Psoas muscle (tissue), 7 donors: ENCODE measurements at regions not wholly inside any gene's neighbourhood (a gene's known extent, or its start where the extent isn't known, plus 50 kb on each side); places are given as distances from the start of the nearest gene placed in this dataset.

Experiments used
- ATAC-seq, 4 donors: fragments of 200-7000 bp; cut with Tn5 transposase; one replicate each; pipeline ENCODE4 v1.9.1; 2020; ENCODE audit warnings: moderate library complexity in 3 of 4, mild to moderate bottlenecking in 2 of 4
- DNase-seq, 2 donors: peaks; one replicate each; pipeline ENCODE4 v3.0.0-alpha.2; 2020
- H3K27ac ChIP-seq: fragments of 200-600 bp; one replicate; pipeline ENCODE4 v1.8.0; 2022
- H3K27me3 ChIP-seq, 3 donors: fragments of 200-600 bp in 1 of 3; one replicate each; pipeline versions ENCODE4 v1.6.1 to v1.8.0; 2013 to 2022; ENCODE audit warnings: low read length in 2 of 3, mild to moderate bottlenecking in 2 of 3, moderate library complexity in 1 of 3; ENCODE audit not compliant: insufficient read depth in 3 of 3
- H3K36me3 ChIP-seq, 2 donors: fragments of 200-600 bp in 1 of 2; one replicate each; pipeline versions ENCODE4 v1.6.1 to v1.8.0; 2013 to 2022; ENCODE audit warnings: low read depth in 1 of 2, mild to moderate bottlenecking in 1 of 2, moderate library complexity in 1 of 2; ENCODE audit not compliant: insufficient read depth in 1 of 2
- H3K4me1 ChIP-seq: fragments of 200-600 bp; one replicate; pipeline ENCODE4 v1.8.0; 2022
- H3K4me3 ChIP-seq: fragments of 200-600 bp; one replicate; pipeline ENCODE4 v1.8.0; 2022; ENCODE audit warnings: mild to moderate bottlenecking
- H3K9me3 ChIP-seq: fragments of 200-600 bp; one replicate; pipeline ENCODE4 v1.8.0; 2022
- WGBS, 3 donors: extraction: QIAGEN DNeasy Blood & Tissue Kit; methylation state at CpG; one replicate each; pipeline versions ENCODE4 v1.1.6 to v1.1.7; 2013; 5-methylcytosine and 5-hydroxymethylcytosine counted together
- intact Hi-C, 2 donors: fragments of 100-400 bp; cut with DNase I; formaldehyde crosslinking; loops; one replicate each; pipeline versions ENCODE4 v1.11.0 to v1.14.2; 2022
- TF ChIP-seq, protein P1 (sequence below): fragments of 200-600 bp; IDR thresholded peaks from one replicate; pipeline ENCODE4 v1.8.0; 2022; ENCODE audit warnings: antibody characterized with exemption
- donor health status: healthy with polysubstance abuse.
- donor health status: DM: no; HTN: no; CAD: no; lungs with moderate emphysema.
- donor health status: Bipolar disorder and iron deficiency.
- donor health status: healthy.
- donor health status: DM: yes; HTN: yes; CAD: no.
- donor health status: DM: no; HTN: no; CAD: no.
- donor health status: DM: yes; HTN: yes; CAD: no.

DNA sequence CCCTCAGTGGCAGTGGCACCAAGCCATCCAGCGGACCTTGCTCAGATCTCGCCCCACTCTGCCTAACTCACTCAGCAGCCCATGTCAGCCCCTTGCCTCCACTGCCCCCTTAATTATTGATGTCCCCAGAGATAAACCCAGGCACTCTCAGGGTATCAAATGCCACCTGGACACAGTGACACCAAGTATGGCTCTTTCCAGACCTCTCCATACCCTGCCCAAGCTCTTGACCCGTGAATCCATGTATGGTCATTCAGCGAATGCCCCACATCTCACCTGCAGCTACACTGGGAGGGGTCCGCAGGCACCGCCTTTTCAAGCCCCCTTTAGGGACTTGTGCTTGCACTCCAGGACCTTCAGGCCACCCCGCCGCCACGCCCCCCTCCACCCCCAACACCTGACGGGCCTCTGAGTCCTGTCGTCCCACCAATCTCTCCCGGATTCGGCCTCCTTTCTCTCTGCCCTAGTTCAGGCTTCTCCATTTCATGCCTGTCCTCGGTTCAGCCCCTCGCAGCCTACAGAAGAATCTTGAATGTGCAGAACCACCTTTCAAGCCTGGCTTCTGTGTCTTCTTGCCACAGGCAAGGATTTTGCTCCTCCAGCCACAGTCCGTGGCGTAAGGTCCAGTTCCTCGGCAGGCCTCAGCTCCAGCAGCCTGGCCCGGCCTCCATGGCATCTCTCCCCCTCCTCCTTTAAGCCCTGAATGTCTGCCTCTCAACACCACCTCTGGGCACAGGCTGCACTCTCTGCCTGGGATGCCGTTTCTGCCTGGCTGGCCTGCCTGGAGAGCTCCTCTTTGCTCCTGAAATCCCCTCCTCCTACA lies 54.1 kb upstream of the ODC1 start:
- H3K27me3 ChIP-seq: peaks cover 0 to 15% (median 0%) of the 10 kb centered on the region in 3 donors
- intact Hi-C loops: no loop called here
- ATAC-seq: no peak

DNA sequence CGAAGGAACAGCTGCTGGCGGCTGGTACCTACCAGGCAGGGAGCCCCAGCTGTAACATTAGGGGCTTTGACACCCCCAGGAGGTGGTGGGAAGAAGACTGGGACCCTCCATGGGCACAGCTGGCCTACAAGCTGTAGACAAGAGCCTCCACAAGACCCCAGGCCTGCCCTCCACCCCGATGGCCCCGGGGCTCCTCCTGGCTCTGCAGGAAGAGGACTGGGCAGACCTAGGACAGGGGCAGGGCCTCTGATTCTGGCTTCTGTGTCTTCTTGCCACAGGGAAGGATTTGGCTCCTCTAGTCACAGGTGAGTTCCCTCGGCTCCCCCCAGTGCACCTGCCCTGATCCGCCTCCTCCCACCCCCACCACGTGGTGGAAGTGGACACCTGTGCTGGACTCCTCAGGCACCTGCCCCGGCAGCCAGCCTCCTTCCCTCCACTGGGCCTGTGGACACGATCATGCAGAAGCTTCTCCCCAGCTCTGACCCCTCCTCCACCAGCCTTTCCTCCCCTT lies 53.4 kb upstream of the ODC1 start:
- Histone ChIP-seq H3K27me3 (peaks cover 0 to 20% (median 0%) of the 10 kb centered on the region in 3 donors), H3K4me1 (peaks cover 4% of the 10 kb centered on the region), H3K27ac (no peak overlapping the region), H3K4me3 (no peak overlapping the region), H3K9me3 (no peaks in the 10 kb centered on the region), H3K36me3 (no peaks in the 10 kb centered on the region)
- DNase-seq: no peak
- intact Hi-C loops: no loop called here
- 72 to 77% (median 74%) methylated on average over 8 to 9 of the region's 9 CpGs for WGBS, 3 donors
- TF ChIP-seq, protein P1, sequence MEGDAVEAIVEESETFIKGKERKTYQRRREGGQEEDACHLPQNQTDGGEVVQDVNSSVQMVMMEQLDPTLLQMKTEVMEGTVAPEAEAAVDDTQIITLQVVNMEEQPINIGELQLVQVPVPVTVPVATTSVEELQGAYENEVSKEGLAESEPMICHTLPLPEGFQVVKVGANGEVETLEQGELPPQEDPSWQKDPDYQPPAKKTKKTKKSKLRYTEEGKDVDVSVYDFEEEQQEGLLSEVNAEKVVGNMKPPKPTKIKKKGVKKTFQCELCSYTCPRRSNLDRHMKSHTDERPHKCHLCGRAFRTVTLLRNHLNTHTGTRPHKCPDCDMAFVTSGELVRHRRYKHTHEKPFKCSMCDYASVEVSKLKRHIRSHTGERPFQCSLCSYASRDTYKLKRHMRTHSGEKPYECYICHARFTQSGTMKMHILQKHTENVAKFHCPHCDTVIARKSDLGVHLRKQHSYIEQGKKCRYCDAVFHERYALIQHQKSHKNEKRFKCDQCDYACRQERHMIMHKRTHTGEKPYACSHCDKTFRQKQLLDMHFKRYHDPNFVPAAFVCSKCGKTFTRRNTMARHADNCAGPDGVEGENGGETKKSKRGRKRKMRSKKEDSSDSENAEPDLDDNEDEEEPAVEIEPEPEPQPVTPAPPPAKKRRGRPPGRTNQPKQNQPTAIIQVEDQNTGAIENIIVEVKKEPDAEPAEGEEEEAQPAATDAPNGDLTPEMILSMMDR: no peak
- ATAC-seq: no peak

More for the DNA sequence above, 54.1 kb upstream of the ODC1 start:
- Histone ChIP-seq H3K36me3 (no peaks in the 10 kb centered on the region), H3K4me3 (no peak overlapping the region), H3K27ac (no peak overlapping the region), H3K9me3 (no peaks in the 10 kb centered on the region), H3K4me1 (peaks cover 4% of the 10 kb centered on the region)
- WGBS, 3 donors: 93 to 95% (median 95%) methylated on average over 20 of the region's 20 CpGs
- no peak for DNase-seq
- TF ChIP-seq, protein P1: no peak

DNA sequence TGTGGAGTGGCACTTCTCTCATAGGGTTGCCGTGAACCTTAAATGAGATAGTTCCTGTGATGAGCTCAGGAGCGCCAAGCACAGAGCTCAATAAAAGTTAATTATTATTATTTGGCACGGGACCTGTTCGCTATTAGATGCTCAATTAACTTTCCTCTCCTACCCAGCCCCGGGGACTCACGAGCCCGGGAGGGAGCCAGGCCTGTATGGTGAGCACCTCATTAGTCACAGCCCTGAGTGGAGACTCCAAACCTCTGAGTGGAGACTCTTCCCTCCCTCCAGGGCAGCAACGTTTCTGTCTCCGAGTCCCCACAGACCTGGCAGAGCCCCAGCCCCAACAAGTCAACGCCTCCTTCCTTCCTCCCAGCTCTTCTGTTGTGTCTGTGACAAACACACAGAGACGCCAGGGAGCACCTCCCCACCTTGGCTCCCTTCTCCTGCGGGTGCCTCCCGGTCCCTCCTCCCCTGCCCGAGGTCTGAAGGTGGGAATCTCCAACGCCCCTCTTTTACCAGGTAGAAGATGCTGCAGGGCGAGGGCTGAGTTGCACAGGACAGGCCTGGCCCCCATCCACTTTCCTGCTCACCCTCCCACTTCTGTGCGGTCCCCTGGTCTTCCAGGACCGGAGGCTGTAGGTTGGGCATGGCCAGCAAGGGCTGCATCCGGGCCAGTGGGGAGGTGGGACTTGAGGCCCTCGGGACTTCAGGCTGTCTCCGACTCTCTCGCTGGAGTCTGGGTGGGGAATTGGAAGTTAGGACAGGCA lies 52.7 kb upstream of the ODC1 start:
- H3K4me1 ChIP-seq: peaks cover 4% of the 10 kb centered on the region
- no peaks in the 10 kb centered on the region for H3K9me3 ChIP-seq
- WGBS, 3 donors: 67 to 79% (median 71%) methylated on average over 22 of the region's 22 CpGs
- peaks cover 0 to 25% (median 0%) of the 10 kb centered on the region in 3 donors for H3K27me3 ChIP-seq
- no peak overlapping the region for H3K4me3 ChIP-seq
- intact Hi-C loops: no loop called here
- no peak for ATAC-seq
- H3K27ac ChIP-seq: no peak overlapping the region
- no peaks in the 10 kb centered on the region for H3K36me3 ChIP-seq
- no peak for DNase-seq
- TF ChIP-seq, protein P1: no peak

DNA sequence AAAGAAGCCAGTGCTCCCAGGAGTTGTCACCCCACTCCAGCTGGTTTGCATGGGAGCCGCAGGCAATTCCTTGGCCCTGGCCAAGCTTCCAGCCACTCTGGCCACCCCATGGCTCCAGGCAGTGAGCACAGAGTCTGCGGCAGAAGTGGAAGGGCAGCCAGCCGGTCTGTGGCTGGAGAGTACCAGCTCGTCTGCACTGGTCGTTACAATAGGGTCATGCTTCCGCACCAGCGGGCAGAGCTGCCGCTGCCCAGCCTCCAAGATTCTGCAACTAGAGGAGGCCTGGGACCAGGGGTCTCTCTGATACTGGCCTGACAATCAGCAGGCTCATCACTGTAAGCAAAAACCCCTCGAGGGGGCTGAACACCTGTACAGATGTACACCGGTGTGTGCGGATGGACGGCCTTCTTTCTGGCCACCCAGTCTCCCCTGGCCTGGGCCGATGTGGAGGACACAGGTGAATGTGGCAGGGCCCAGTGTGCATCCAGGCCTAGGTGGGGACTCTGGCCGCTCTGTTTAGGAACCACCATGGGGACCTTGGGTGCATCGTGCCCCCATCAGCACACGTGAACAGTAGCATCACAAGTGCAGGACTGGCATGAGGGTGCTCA lies 51.9 kb upstream of the ODC1 start:
- peaks cover 0 to 32% (median 0%) of the 10 kb centered on the region in 3 donors for H3K27me3 ChIP-seq
- H3K9me3 ChIP-seq: no peaks in the 10 kb centered on the region
- intact Hi-C loops: no loop called here
- H3K27ac ChIP-seq: no peak overlapping the region
- no peak for ATAC-seq
- no peak for DNase-seq
- TF ChIP-seq, protein P1: no peak
- no peak overlapping the region for H3K4me3 ChIP-seq
- 70 to 90% (median 80%) methylated on average over 16 of the region's 16 CpGs for WGBS, 3 donors
- H3K4me1 ChIP-seq: peaks cover 4% of the 10 kb centered on the region
- H3K36me3 ChIP-seq: no peaks in the 10 kb centered on the region
